HG02973 (cell line): ENCODE measurements at regions not wholly inside any gene's neighbourhood (a gene's known extent, or its start where the extent isn't known, plus 50 kb on each side); places are given as distances from the start of the nearest gene placed in this dataset.
"Not testable (repeated sequence)": the region's sequence is repeated elsewhere in the genome, so short reads cannot be mapped to it uniquely, and the experiment has no call there.

ENCODE experiments used
- ATAC-seq: cut with Tn5 transposase; IDR thresholded peaks from one replicate; pipeline ENCODE4 v1.9.1; 2021; ENCODE audit warnings: moderate library complexity; ENCODE audit not compliant: unreplicated experiment

- no peak for ATAC-seq
These were observed 334.1 kb downstream of the RRAGC start for GRCh38 chr1:38525343-38526043.

- no peak for ATAC-seq
These were observed 335.4 kb downstream of the RRAGC start for GRCh38 chr1:38524025-38524641.

DNA sequence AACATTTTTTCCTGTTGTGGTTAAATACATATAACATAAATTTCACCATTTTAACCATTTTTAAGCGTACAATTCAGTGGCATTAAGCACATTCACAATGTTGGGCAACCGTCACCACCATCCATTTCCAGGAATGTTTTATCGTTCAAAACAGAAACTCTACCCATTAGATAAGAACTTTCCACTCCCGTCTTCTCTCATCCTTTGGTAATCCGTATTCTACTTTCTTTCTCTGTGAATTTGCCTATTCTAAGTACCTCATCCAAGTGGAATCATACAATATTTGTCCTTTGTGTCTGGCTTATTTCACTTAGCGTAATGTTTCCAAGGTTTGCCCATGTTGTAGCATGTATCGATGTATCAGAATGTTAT is 336.0 kb downstream of the RRAGC start:
- ATAC-seq = no peak

- ATAC-seq = no peak
These were observed 336.5 kb downstream of the RRAGC start for GRCh38 chr1:38522915-38523567.

DNA sequence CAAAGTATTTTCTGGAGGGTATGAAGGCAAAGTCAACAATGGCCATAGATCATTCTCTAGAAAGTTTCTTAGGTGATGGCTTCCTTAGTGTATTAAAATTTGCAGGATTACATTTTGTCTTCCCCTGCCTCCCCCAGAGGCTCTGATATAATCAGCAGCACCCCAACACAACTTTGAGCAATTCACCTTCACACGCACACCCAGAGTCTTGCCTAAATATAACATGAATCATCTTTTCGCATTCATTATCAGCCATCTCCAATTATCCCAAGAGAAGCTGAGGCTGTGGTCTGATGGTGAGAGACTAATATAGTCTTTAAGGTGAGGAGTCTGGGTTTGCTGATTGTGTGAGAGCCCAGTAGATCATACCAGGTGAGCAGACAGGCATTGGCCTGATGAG is 343.0 kb downstream of the RRAGC start:
- no peak for ATAC-seq

GRCh38 chr1:38512789-38513188 is 346.8 kb downstream of the RRAGC start:
- ATAC-seq = no peak

GRCh38 chr1:38512024-38512767 is 347.4 kb downstream of the RRAGC start:
- ATAC-seq = no peak

DNA sequence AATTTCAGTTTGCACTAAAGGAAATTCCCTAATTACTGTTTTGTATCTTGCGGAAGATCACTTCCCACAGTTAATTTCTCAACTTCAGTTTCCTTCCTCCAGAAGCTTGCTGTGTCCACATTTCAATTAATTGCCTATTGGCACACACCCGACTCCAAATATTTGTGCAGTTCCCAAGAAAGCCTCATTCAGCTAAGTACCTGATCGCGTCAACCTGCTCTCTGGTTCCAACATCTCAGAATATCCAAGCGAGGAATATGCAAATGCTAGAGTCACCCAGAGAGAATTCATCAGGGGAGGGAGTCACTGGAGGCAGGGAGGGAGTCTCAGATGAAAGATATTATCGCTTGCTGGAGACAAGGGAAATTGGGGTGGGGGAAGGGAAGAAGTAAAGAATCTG is 351.3 kb downstream of the RRAGC start:
- ATAC-seq = no peak

DNA sequence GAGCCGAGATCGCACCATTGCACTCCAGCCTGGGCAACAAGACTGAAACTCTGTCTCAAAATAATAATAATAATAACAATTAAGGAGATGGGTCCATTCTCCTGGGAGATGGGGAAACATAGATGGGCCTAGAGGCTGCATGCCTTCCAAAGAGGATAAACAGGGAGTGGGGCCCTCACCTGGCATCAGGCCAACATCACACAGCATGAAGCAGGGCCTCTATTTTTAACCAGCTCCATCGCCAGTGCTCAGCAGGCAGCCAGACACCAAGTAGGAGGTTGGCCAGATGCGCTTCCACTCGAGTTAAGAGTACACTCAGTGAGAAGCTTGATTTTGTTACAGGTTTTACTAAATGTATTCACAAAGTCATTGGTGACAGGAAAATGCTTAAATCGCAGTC is 352.0 kb downstream of the RRAGC start:
- no peak for ATAC-seq

GRCh38 chr1:38505944-38506343 is 353.6 kb downstream of the RRAGC start:
- no peak for ATAC-seq

- no peak for ATAC-seq
These were observed 356.8 kb downstream of the RRAGC start for GRCh38 chr1:38502758-38503157.

GRCh38 chr1:38500891-38501290 is 358.7 kb downstream of the RRAGC start:
- ATAC-seq = no peak

- no peak for ATAC-seq
These were observed 359.2 kb downstream of the RRAGC start for GRCh38 chr1:38500352-38500751.

DNA sequence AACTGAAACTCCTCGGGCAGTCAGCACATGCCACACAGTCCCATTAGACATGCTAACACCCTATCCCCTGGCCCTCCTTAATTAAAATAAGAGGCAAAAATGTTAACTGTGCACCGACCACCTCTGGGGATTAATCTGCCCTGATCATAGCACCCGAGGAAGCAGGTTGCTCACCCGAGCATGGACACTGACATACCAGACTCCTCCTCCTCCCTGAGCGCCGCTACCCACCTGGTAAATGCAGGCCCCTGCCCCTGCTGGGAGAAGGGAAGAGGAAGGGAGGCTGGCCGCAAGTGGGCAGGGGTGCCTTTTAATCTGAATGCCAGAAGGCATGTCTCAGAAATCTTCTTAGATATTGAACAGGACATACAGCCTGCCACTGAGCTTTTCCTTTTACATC is 360.9 kb downstream of the RRAGC start:
- no peak for ATAC-seq

DNA sequence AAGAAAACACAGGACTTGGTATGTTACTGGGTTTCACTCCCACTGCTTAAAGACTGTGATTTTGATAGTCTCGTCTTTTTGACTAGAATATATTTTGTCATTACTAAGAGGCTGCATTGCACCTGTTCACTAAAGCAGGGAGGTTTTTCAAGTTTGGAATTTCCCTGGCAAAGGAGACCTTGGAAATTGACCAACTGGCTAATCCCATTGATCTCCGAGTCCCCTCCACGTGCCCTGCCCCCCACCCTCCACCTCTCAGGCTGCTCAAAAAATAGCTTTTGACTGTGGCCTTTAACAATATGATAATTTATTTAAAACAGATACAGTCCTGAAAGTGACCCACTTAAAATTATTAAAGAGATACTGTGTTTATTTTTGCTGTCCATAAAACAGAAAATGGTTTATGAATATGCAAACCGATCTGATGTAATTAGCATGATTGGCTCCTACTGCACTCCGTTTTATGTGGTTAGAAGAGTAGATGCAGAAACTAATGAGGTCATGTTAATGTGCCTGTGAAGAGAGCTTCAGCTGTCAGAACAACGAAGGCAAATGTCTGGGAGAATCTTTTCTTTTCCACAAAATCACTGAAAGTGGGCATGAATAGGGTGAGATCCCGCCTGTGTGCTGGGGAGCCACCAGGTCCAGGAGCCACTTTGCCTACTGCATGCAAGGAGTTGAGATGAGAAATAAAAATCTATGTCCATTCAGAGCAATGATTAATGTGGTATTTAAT is 361.5 kb downstream of the RRAGC start:
- ATAC-seq = no peak

- not testable (repeated sequence) for ATAC-seq
These were observed 366.3 kb downstream of the RRAGC start for GRCh38 chr1:38493306-38493705.

- no peak for ATAC-seq
These were observed 369.7 kb downstream of the RRAGC start for GRCh38 chr1:38489844-38490270.

DNA sequence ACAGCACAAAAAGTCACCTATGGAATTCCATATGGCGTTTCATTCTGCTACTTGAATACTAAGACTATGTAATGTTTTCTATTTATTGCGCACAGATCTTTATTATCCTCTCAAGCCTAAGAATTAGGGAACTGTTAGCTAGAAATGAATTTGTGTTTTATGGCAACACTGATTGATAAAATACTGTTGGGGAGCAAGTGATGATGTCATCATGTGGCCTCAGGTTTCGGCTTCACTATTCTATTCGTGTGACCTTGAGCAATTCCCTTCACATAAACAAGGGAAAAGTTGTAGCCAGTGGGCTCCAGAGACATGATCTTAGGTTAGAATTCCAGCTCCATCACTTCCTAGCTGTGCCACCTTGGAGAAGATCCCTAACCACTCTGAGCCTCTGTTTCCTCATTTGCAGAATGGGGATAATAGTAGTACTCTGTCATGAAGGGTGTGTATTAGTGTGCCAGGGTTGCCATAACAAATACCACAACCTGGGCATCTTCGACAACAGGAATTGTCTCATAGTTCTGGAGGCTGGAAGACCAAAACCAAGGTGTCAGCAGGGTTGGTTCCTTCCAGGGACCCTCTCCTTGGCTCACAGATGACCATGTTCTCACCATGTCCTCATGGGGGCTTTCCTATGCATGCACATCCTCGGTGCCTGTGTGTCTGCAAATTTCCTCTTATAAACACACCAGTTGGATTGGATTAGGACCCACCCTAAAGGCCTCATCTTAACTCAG is 371.2 kb downstream of the RRAGC start:
- ATAC-seq = no peak

GRCh38 chr1:38487396-38487795 is 372.2 kb downstream of the RRAGC start:
- no peak for ATAC-seq

- ATAC-seq = no peak
These were observed 373.5 kb downstream of the RRAGC start for GRCh38 chr1:38486085-38486484.
